NT2/D1 (cell line): ENCODE measurements at regions not wholly inside any gene's neighbourhood (a gene's known extent, or its start where the extent isn't known, plus 50 kb on each side); places are given as distances from the start of the nearest gene placed in this dataset.

ENCODE experiments used
- YY1 ChIP-seq: IDR thresholded peaks from 2 replicates; pipeline ENCODE4 v1.6.1; 2011; ENCODE audit not compliant: insufficient read length, insufficient read depth
- ZNF274 ChIP-seq: IDR thresholded peaks from 2 replicates; pipeline ENCODE4 v1.6.1; 2011; ENCODE audit warnings: mild to moderate bottlenecking, low read depth, low read length

- TF ChIP-seq ZNF274 (no peak), YY1 (no peak)
Measured at GRCh38 chr10:53490553-53490952, 718.0 kb upstream of the MBL2 start.
